DOHH2 (cell line): ENCODE measurements at regions not wholly inside any gene's neighbourhood (a gene's known extent, or its start where the extent isn't known, plus 50 kb on each side); places are given as distances from the start of the nearest gene placed in this dataset.

ENCODE experiments used
- H3F3A ChIP-seq: fragments of 200-600 bp; sonication (generic), shearing (Covaris generic); 2 replicates; pipeline ENCODE4 v1.6.0; 2016; ENCODE audit warnings: antibody characterized with exemption, mild to moderate bottlenecking; ENCODE audit not compliant: control insufficient read depth, insufficient read depth
- H3K27ac ChIP-seq: fragments of 200-600 bp; sonication (generic); 2 replicates; pipeline ENCODE4 v1.5.1; 2014; ENCODE audit warnings: low read depth, mild to moderate bottlenecking, low read length, moderate library complexity
- H3K27me3 ChIP-seq: fragments of 200-600 bp; sonication (generic); 2 replicates; pipeline ENCODE4 v1.6.1; 2014; ENCODE audit warnings: mild to moderate bottlenecking, low read length, mixed read lengths; ENCODE audit not compliant: control insufficient read depth
- H3K36me3 ChIP-seq: fragments of 200-600 bp; sonication (generic); 2 replicates; pipeline ENCODE4 v1.6.1; 2014; ENCODE audit warnings: mild to moderate bottlenecking, low read length, moderate library complexity, mixed read lengths; ENCODE audit not compliant: control insufficient read depth
- H3K4me1 ChIP-seq: fragments of 200-600 bp; sonication (generic); 2 replicates; pipeline ENCODE4 v1.6.1; 2014; ENCODE audit warnings: mild to moderate bottlenecking, low read length, mixed read lengths; ENCODE audit not compliant: control insufficient read depth
- H3K4me2 ChIP-seq: fragments of 200-600 bp; sonication (generic); 2 replicates; pipeline ENCODE4 v1.6.0; 2014; ENCODE audit warnings: mild to moderate bottlenecking, low read length, moderate library complexity
- H3K4me3 ChIP-seq: fragments of 200-600 bp; sonication (generic); 2 replicates; pipeline ENCODE4 v1.5.1; 2014; ENCODE audit warnings: mild to moderate bottlenecking, low read length, mixed read lengths
- H3K79me2 ChIP-seq: fragments of 200-600 bp; sonication (generic); 2 replicates; pipeline ENCODE4 v1.6.1; 2014; ENCODE audit warnings: mild to moderate bottlenecking, low read length, mixed read lengths; ENCODE audit not compliant: control insufficient read depth
- H3K9me2 ChIP-seq: fragments of 200-600 bp; sonication (generic); replicated peaks from 2 replicates; pipeline ENCODE4 v1.6.1; 2014; ENCODE audit warnings: mild to moderate bottlenecking, low read length, mixed read lengths; ENCODE audit not compliant: control insufficient read depth
- H3K9me3 ChIP-seq: fragments of 200-600 bp; sonication (generic); 2 replicates; pipeline ENCODE4 v1.6.1; 2014; ENCODE audit warnings: antibody characterized with exemption, low read length, mixed read lengths; ENCODE audit not compliant: control insufficient read depth, insufficient read depth
- H4K20me1 ChIP-seq: fragments of 200-600 bp; sonication (generic); 2 replicates; pipeline ENCODE4 v1.6.0; 2014; ENCODE audit warnings: low read depth, mild to moderate bottlenecking, antibody characterized with exemption, low read length, moderate library complexity; ENCODE audit not compliant: control insufficient read depth, insufficient read depth
- EZH2phosphoT487 ChIP-seq: fragments of 200-600 bp; sonication (generic); IDR thresholded peaks from 2 replicates; pipeline ENCODE4 v1.6.1; 2017; ENCODE audit warnings: borderline replicate concordance, mild to moderate bottlenecking, antibody characterized with exemption, low read length, moderate library complexity, mixed read lengths
- TF ChIP-seq, protein P1 (sequence below): fragments of 200-600 bp; sonication (generic); IDR thresholded peaks from one replicate; pipeline ENCODE4 v1.5.1; 2014; ENCODE audit warnings: antibody characterized with exemption, mild to moderate bottlenecking, low read depth, low read length; ENCODE audit not compliant: poor library complexity, severe bottlenecking

DNA sequence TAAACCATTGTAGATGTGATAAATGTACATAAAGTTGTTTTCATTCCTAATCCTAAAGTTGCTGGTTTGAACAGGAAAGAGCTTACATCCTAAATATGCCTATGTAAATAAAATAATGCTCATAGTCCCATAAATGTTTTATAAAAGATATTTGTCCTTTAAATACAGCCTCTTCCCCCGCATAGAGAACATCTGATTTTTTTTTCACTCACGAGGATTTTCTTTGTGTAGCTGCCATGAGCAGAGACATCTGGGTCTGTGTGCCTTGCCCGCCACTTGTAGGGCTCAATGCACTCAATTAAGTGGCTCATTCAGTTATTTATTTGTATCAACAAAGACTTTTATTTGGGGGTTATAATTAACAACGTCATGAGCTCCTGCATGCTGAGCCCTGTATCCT lies 72.8 kb downstream of the SOWAHC start:
- no peak overlapping the region for H3K4me2 ChIP-seq
- no peaks in the 10 kb centered on the region for H3K36me3 ChIP-seq
- H4K20me1 ChIP-seq, result no peaks in the 10 kb centered on the region

DNA sequence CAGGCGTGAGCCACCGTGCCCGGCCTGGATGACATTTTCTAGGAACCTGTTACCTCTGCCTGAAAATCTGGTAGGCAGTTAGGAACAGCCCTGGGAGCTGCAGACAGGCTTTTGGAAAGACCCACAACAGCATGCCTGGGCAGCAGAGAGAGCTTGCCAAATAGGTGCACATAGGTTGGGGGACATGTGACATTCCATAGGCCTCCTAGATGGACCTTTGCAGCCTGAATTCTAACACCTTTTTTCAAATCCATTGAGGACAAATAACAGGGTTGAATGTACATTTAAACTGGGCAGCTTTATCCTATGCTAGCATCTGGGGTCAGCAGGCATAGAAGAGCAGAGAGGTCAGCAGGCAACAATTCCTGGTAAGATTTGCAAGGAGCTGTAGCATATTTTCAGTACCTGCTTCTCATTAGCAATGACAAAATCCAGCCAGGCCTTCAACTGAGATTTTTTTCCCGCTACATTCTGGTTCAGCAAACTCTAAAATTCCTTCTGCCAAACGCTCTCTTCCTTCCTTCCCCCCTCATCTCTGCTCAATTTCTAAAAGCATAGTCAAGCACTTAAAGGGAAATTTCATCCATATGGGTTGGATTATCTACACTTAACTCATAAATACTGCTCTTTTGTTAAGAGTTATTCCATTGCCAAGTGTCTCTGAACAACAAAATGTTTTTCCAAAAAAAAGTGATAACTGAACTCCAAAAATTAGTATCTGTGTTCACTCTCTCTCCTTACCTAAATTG lies 75.2 kb downstream of the SOWAHC start:
- H3K27ac ChIP-seq, result no peak overlapping the region
- TF ChIP-seq, protein P1, sequence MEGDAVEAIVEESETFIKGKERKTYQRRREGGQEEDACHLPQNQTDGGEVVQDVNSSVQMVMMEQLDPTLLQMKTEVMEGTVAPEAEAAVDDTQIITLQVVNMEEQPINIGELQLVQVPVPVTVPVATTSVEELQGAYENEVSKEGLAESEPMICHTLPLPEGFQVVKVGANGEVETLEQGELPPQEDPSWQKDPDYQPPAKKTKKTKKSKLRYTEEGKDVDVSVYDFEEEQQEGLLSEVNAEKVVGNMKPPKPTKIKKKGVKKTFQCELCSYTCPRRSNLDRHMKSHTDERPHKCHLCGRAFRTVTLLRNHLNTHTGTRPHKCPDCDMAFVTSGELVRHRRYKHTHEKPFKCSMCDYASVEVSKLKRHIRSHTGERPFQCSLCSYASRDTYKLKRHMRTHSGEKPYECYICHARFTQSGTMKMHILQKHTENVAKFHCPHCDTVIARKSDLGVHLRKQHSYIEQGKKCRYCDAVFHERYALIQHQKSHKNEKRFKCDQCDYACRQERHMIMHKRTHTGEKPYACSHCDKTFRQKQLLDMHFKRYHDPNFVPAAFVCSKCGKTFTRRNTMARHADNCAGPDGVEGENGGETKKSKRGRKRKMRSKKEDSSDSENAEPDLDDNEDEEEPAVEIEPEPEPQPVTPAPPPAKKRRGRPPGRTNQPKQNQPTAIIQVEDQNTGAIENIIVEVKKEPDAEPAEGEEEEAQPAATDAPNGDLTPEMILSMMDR, result no peak
- TF ChIP-seq EZH2phosphoT487, result no peak
- H3K27me3 ChIP-seq, result no peaks in the 10 kb centered on the region
- H4K20me1 ChIP-seq, result no peaks in the 10 kb centered on the region
- H3F3A ChIP-seq, result no peaks in the 10 kb centered on the region
- H3K9me2 ChIP-seq, result no peaks in the 10 kb centered on the region
- H3K79me2 ChIP-seq, result no peaks in the 10 kb centered on the region
- no peaks in the 10 kb centered on the region for H3K4me1 ChIP-seq
- no peaks in the 10 kb centered on the region for H3K9me3 ChIP-seq
- no peaks in the 10 kb centered on the region for H3K36me3 ChIP-seq
- H3K4me3 ChIP-seq, result no peak overlapping the region
- H3K4me2 ChIP-seq, result no peak overlapping the region

More for the DNA sequence above, 72.8 kb downstream of the SOWAHC start:
- H3K27ac ChIP-seq, result no peak overlapping the region
- no peaks in the 10 kb centered on the region for H3K27me3 ChIP-seq
- H3K4me1 ChIP-seq, result no peaks in the 10 kb centered on the region
- H3K9me3 ChIP-seq, result no peaks in the 10 kb centered on the region
- TF ChIP-seq EZH2phosphoT487, result no peak
- TF ChIP-seq, protein P1, result no peak
- H3K4me3 ChIP-seq, result no peak overlapping the region
- H3K9me2 ChIP-seq, result no peaks in the 10 kb centered on the region
- H3F3A ChIP-seq, result no peaks in the 10 kb centered on the region
- H3K79me2 ChIP-seq, result no peaks in the 10 kb centered on the region

DNA sequence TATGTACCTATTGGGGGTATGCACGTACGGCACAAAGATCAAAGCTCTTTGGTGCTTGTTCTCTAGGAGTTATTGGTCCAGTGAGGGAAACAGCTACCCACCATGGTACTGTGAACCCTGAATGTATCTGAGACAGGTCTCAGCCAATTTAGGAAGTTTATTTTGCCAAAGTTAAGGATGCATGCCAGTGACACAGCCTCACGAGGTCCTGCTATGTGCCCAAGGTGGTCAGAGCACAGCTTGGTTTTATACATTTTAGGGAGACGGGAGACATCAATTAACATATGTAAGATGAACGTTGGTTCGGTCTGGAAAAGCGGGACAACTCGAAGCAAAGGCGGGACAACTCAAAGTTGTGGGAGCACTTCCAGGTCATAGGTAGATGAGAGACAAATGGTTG lies 75.8 kb downstream of the SOWAHC start:
- H3K9me2 ChIP-seq, result no peaks in the 10 kb centered on the region
- no peak overlapping the region for H3K4me3 ChIP-seq
- no peak overlapping the region for H3K27ac ChIP-seq
- TF ChIP-seq, protein P1, result no peak
- no peak for TF ChIP-seq EZH2phosphoT487
- no peaks in the 10 kb centered on the region for H3F3A ChIP-seq
- H4K20me1 ChIP-seq, result no peaks in the 10 kb centered on the region
- H3K36me3 ChIP-seq, result no peaks in the 10 kb centered on the region
- H3K9me3 ChIP-seq, result no peaks in the 10 kb centered on the region
- no peaks in the 10 kb centered on the region for H3K27me3 ChIP-seq
- no peaks in the 10 kb centered on the region for H3K4me1 ChIP-seq
- H3K4me2 ChIP-seq, result no peak overlapping the region
- H3K79me2 ChIP-seq, result no peaks in the 10 kb centered on the region
